ENCODE measurements at regions not wholly inside any gene's neighbourhood (a gene's known extent, or its start where the extent isn't known, plus 50 kb on each side); places are given as distances from the start of the nearest gene placed in this dataset.
"Not testable (repeated sequence)": the region's sequence is repeated elsewhere in the genome, so short reads cannot be mapped to it uniquely, and the experiment has no call there.

GRCh38 chr5:8840237-8840636 lies 705.6 kb downstream of the SEMA5A start:
- no peaks in the 10 kb centered on the region for H3K4me1 Mint-ChIP-seq (ENCODE audit: low read depth)
- no peak overlapping the region for H3K4me3 Mint-ChIP-seq
- DNase-seq = no peak
- H3K9me3 Mint-ChIP-seq = peaks cover 17% of the 10 kb centered on the region
- no peak overlapping the region for H3K27ac Mint-ChIP-seq
- H3K27me3 Mint-ChIP-seq = no peaks in the 10 kb centered on the region
- no peaks in the 10 kb centered on the region for H3K36me3 Mint-ChIP-seq (ENCODE audit: low read depth)

DNA sequence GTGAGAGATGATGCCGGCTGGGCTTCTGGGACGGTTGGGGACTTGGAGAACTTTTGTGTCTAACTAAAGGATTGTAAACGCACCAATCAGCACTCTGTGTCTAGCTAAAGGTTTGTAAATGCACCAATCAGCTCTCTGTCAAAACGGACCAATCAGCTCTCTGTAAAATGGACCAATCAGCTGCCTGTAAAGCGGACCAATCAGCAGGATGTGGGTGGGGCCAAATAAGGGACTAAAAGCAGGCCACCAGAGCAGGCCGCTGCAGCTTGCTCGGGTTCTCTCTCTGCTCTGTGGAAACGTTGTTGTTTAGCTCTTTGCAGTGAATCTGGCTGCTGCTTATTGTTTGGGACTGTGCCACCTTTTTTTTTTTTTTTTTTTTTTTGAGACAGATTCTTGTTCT lies 705.1 kb downstream of the SEMA5A start:
- peaks cover 17% of the 10 kb centered on the region for H3K9me3 Mint-ChIP-seq
- H3K27me3 Mint-ChIP-seq = not testable (repeated sequence)

GRCh38 chr5:8842971-8843551 lies 702.8 kb downstream of the SEMA5A start:
- Mint-ChIP-seq H3K9me3 (peaks cover 15% of the 10 kb centered on the region), H3K4me3 (no peak overlapping the region), H3K4me1 (ENCODE audit: low read depth) (no peaks in the 10 kb centered on the region), H3K27me3 (no peaks in the 10 kb centered on the region), H3K36me3 (ENCODE audit: low read depth) (no peaks in the 10 kb centered on the region), H3K27ac (no peak overlapping the region)
- DNase-seq = no peak

More for the DNA sequence above, 705.1 kb downstream of the SEMA5A start:
- not testable (repeated sequence) for H3K27ac Mint-ChIP-seq; H3K4me3 Mint-ChIP-seq; H3K36me3 Mint-ChIP-seq (ENCODE audit: low read depth); DNase-seq; H3K4me1 Mint-ChIP-seq (ENCODE audit: low read depth)

DNA sequence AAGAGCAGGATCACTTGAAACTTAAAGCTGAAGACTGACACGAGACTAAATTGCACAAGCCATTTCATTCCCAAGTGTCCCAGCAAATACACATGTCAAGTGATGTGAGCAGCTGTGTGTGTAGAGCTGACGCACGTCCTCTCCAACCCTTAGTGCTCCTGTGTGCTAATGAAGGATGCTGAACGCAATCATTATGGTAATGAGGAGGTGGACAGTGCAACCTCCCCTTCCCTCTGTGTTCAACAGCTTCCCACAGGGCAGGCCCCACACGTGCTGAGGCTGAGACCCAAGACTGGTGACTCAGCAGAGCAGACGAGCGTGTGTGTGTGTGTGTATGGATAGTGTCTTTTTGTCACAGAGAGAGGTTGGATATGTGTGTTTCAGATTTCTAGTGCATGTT lies 702.1 kb downstream of the SEMA5A start:
- Mint-ChIP-seq H3K27me3 (no peaks in the 10 kb centered on the region), H3K9me3 (peaks cover 15% of the 10 kb centered on the region), H3K4me1 (ENCODE audit: low read depth) (no peaks in the 10 kb centered on the region), H3K27ac (no peak overlapping the region), H3K4me3 (no peak overlapping the region), H3K36me3 (ENCODE audit: low read depth) (no peaks in the 10 kb centered on the region)
- no peak for DNase-seq

GRCh38 chr5:8844206-8844605 lies 701.7 kb downstream of the SEMA5A start:
- Mint-ChIP-seq H3K9me3 (peaks cover 14% of the 10 kb centered on the region), H3K27me3 (no peaks in the 10 kb centered on the region), H3K27ac (no peak overlapping the region), H3K36me3 (ENCODE audit: low read depth) (no peaks in the 10 kb centered on the region), H3K4me1 (ENCODE audit: low read depth) (no peaks in the 10 kb centered on the region), H3K4me3 (no peak overlapping the region)
- no peak for DNase-seq

DNA sequence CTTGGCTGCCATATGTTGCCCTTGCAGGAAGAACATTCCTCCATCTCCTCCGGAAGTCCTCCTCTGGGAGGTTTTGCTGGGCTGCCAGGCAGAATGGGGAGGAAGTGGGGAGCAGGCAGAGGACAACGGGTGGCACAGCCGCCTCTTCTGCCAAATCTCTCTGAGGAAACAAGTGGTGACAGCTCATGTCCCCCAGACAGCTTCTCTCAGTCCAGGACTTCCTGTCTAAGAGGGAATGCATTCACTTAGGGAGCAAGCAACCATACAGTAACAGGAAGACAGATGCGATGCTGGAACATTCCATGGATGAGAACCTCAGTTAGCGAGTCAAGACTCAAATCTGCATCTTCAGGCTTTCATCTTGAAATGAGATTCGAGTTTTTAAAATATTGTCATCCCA lies 701.0 kb downstream of the SEMA5A start:
- H3K27ac Mint-ChIP-seq = no peak overlapping the region
- no peaks in the 10 kb centered on the region for H3K4me1 Mint-ChIP-seq (ENCODE audit: low read depth)
- H3K36me3 Mint-ChIP-seq (ENCODE audit: low read depth) = no peaks in the 10 kb centered on the region
- peaks cover 13% of the 10 kb centered on the region for H3K9me3 Mint-ChIP-seq
- no peak for DNase-seq
- H3K4me3 Mint-ChIP-seq = no peak overlapping the region
- no peaks in the 10 kb centered on the region for H3K27me3 Mint-ChIP-seq

GRCh38 chr5:8845296-8845695 lies 700.6 kb downstream of the SEMA5A start:
- H3K9me3 Mint-ChIP-seq = peaks cover 12% of the 10 kb centered on the region
- H3K36me3 Mint-ChIP-seq (ENCODE audit: low read depth) = no peaks in the 10 kb centered on the region
- no peaks in the 10 kb centered on the region for H3K27me3 Mint-ChIP-seq
- no peak overlapping the region for H3K4me3 Mint-ChIP-seq
- no peak for DNase-seq
- H3K27ac Mint-ChIP-seq = no peak overlapping the region
- no peaks in the 10 kb centered on the region for H3K4me1 Mint-ChIP-seq (ENCODE audit: low read depth)

- Mint-ChIP-seq H3K4me1 (ENCODE audit: low read depth) (no peaks in the 10 kb centered on the region), H3K27me3 (no peaks in the 10 kb centered on the region), H3K9me3 (peaks cover 2% of the 10 kb centered on the region), H3K27ac (no peak overlapping the region), H3K36me3 (ENCODE audit: low read depth) (no peaks in the 10 kb centered on the region), H3K4me3 (no peak overlapping the region)
- DNase-seq = no peak
Observed at GRCh38 chr5:8848366-8848765, 697.5 kb downstream of the SEMA5A start.

DNA sequence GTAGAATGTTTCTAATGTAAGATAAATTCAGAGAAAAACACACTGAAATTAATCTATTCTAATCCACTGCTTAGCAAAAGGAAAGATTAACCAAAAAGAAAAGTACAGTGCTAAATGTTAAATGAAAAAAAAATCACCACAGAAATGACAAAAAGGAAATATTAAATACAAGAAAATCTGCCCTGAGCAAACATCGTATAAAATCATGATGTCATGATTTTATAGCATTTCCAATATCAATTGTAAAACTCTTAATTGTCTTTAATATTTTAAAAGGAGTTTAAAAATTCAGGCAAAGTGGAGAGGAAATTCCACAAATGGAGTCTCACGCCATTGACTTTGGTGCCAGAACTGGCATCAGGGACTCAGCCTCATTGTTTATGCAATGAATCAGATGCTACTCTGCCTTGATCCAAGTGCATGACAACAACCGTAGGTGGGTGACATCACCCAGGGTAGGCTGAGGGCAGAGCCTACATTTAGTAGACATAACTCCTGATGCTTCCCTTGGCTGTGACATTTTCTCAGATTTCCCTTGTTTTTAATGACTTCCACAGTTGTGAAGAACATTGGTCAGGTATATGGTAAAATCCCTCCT lies 696.8 kb downstream of the SEMA5A start:
- Mint-ChIP-seq H3K27me3 (no peaks in the 10 kb centered on the region), H3K9me3 (peaks cover 5% of the 10 kb centered on the region), H3K27ac (no peak overlapping the region), H3K36me3 (ENCODE audit: low read depth) (no peaks in the 10 kb centered on the region), H3K4me3 (no peak overlapping the region), H3K4me1 (ENCODE audit: low read depth) (no peaks in the 10 kb centered on the region)
- DNase-seq = no peak

DNA sequence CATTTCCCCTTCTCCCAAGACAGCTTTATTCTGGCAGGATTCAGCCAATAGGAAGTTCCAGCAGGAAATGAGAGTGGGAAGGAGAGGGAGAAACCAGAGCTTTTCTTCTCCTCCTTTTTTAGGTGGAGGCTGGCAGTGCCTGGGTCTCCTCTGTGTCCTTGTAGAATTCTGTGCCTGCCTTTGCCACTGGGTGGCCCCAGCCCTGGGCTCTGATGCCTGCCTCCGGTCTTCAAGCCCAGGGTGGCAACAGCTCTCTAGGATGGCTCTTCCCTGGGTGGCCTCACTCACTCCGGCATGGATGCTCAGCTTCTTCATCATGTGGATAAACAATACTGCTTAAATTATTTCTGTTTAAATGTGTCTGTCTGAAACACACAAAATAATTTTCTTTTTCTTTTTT lies 694.8 kb downstream of the SEMA5A start:
- Mint-ChIP-seq H3K4me1 (ENCODE audit: low read depth) (no peaks in the 10 kb centered on the region), H3K27me3 (no peaks in the 10 kb centered on the region), H3K27ac (no peak overlapping the region), H3K36me3 (ENCODE audit: low read depth) (no peaks in the 10 kb centered on the region), H3K4me3 (no peak overlapping the region), H3K9me3 (peaks cover 5% of the 10 kb centered on the region)
- no peak for DNase-seq

DNA sequence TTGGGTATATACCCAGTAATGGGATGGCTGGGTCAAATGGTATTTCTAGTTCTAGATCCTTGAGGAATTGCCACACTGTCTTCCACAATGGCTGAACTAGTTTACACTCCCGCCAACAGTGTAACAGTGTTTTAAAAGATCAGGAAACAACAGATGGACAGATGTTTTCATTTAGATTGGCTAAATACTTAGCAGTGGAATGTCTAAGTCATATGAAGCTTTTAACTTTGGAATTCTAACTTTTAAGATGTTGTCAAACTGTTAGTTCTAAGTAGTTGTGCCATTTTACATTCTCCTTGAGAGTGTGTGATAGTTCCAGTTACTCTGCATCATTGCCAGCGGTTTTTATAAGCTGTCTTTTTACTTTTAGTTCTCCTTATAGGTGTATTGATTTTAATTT lies 688.8 kb downstream of the SEMA5A start:
- H3K36me3 Mint-ChIP-seq (ENCODE audit: low read depth) = no peaks in the 10 kb centered on the region
- no peak for DNase-seq
- H3K4me3 Mint-ChIP-seq = no peak overlapping the region
- no peaks in the 10 kb centered on the region for H3K4me1 Mint-ChIP-seq (ENCODE audit: low read depth)
- no peaks in the 10 kb centered on the region for H3K27me3 Mint-ChIP-seq
- peaks cover 3% of the 10 kb centered on the region for H3K9me3 Mint-ChIP-seq
- no peak overlapping the region for H3K27ac Mint-ChIP-seq

DNA sequence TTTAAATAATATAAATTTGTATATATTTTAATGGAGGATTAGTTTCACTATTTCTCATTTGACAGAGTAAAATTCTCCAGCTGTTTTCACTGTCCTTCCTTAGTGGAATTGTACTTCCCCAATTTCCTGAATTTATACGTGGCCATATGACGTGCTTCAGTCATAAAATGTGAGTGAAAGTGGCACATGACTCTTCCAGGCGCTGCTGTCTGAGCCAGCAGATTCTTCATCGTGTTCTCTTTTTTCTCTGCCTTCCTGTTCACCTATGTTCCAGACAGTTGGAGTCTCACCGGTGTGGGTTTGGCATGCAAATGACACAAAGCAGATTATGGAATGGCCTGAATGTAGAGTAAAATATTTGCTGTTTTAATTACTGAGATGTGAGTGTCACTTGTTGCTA lies 684.1 kb downstream of the SEMA5A start:
- DNase-seq = no peak
- Mint-ChIP-seq H3K4me1 (ENCODE audit: low read depth) (no peaks in the 10 kb centered on the region), H3K4me3 (no peak overlapping the region), H3K27me3 (no peaks in the 10 kb centered on the region), H3K9me3 (peaks cover 4% of the 10 kb centered on the region), H3K27ac (no peak overlapping the region), H3K36me3 (ENCODE audit: low read depth) (no peaks in the 10 kb centered on the region)

DNA sequence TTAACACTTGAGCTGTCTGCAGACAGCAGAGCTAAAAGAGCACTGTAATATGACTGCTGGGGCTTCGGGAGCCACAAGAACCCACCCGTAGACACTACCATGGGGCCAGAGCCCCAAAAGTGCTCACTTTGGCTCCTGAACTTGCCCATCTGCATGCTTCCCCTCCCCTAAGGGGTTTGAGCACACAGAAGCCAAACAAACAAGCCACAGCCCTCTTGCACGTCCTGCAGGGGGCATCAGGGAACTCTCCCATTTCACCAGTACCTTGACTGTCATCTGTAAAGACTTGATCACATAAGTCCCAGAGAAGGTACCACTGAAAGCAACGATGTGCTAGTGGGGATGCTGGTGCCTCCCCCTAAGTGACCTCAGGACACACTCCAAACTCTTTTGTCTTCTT lies 681.8 kb downstream of the SEMA5A start:
- no peak overlapping the region for H3K27ac Mint-ChIP-seq
- H3K9me3 Mint-ChIP-seq = peaks cover 4% of the 10 kb centered on the region
- no peaks in the 10 kb centered on the region for H3K4me1 Mint-ChIP-seq (ENCODE audit: low read depth)
- H3K36me3 Mint-ChIP-seq (ENCODE audit: low read depth) = no peaks in the 10 kb centered on the region
- H3K27me3 Mint-ChIP-seq = no peaks in the 10 kb centered on the region
- no peak for DNase-seq
- H3K4me3 Mint-ChIP-seq = no peak overlapping the region

GRCh38 chr5:8865266-8865665 lies 680.6 kb downstream of the SEMA5A start:
- H3K9me3 Mint-ChIP-seq = peaks cover 4% of the 10 kb centered on the region
- H3K4me1 Mint-ChIP-seq (ENCODE audit: low read depth) = no peaks in the 10 kb centered on the region
- no peaks in the 10 kb centered on the region for H3K27me3 Mint-ChIP-seq
- no peaks in the 10 kb centered on the region for H3K36me3 Mint-ChIP-seq (ENCODE audit: low read depth)
- no peak overlapping the region for H3K4me3 Mint-ChIP-seq
- DNase-seq = no peak
- H3K27ac Mint-ChIP-seq = no peak overlapping the region

DNA sequence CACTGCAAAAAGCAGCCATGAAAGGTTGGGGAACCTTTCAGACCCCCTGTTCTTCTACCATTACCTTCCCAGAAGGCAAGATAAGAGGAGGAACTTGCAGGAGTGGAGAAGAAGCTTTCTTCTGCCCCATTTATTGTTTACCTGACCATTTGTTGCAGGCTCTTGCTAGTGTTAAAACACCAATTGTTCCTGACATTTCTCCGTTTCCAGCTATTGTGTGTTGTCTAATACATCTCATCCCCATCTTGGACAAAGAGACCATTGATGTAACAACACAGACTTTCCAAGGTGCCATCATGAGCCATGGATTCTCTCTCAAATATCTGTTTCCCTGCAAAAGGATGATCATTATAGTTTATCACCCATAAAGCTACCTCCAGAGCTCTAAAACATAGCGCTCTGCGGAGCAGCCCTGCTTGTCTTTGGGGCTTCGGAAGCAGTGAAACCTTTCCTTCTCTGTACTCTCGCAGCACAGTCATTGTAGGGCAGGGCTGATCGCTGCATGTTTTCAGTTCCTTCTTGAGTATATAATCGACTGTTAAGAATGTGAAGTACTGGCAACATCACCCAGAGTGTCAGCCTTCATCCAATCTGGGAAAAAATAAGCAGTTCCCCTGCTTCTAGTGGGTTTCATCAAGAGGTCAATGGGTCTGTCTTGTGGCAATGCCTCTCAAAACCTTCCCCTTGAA lies 680.0 kb downstream of the SEMA5A start:
- no peak for DNase-seq
- H3K27me3 Mint-ChIP-seq = no peaks in the 10 kb centered on the region
- peaks cover 4% of the 10 kb centered on the region for H3K9me3 Mint-ChIP-seq
- no peak overlapping the region for H3K27ac Mint-ChIP-seq
- no peaks in the 10 kb centered on the region for H3K4me1 Mint-ChIP-seq (ENCODE audit: low read depth)
- no peaks in the 10 kb centered on the region for H3K36me3 Mint-ChIP-seq (ENCODE audit: low read depth)
- H3K4me3 Mint-ChIP-seq = no peak overlapping the region
